Peyer's patch (tissue), 4 donors: ENCODE measurements at regions not wholly inside any gene's neighbourhood (a gene's known extent, or its start where the extent isn't known, plus 50 kb on each side); places are given as distances from the start of the nearest gene placed in this dataset.
"Not testable (repeated sequence)": the region's sequence is repeated elsewhere in the genome, so short reads cannot be mapped to it uniquely, and the experiment has no call there.

Experiments used
- POLR2A ChIP-seq, 2 donors: fragments of 450-650 bp; IDR thresholded peaks; one replicate each; pipeline ENCODE4 v1.5.1; 2017; ENCODE audit warnings: antibody characterized with exemption in 2 of 2, mild to moderate bottlenecking in 2 of 2, moderate library complexity in 2 of 2
- TF ChIP-seq, protein P1 (sequence below), 6 experiments: fragments of 450-650 bp in 4 of 6; fragments of 200-600 bp in 2 of 6; sonication (generic) in 1 of 6; IDR thresholded peaks; one replicate each; pipeline ENCODE4 v1.5.1; 2017 to 2019; ENCODE audit warnings: antibody characterized with exemption in 6 of 6, mild to moderate bottlenecking in 3 of 6, moderate library complexity in 1 of 6

DNA sequence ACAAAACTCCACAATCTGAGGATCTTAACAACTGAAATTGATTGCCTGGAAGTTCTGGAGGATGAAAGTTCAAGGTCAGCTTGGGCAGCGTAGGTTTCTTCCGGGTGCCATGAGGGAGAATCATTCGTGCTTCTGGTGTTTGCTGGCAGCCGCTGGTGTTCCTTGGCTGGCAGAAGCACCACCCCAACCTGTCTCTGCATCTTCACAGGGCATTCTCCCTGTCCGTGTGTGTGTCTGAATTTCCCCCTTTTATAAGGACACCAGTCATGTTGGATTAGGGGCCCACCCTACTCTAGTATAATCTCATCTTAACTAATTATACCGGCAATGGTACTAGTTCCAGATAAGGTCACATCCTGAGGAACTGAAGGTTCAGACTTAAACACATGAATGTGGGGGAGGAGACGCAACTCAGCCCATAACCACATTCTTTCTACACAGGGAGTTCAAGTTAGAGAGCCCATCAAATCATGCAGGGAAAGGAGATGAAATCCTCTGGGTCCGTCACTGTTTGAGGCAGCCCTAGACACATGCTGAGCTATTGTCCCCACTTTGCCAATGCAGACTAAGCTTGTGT is 175.9 kb upstream of the PLGLB2 start:
- TF ChIP-seq, protein P1, sequence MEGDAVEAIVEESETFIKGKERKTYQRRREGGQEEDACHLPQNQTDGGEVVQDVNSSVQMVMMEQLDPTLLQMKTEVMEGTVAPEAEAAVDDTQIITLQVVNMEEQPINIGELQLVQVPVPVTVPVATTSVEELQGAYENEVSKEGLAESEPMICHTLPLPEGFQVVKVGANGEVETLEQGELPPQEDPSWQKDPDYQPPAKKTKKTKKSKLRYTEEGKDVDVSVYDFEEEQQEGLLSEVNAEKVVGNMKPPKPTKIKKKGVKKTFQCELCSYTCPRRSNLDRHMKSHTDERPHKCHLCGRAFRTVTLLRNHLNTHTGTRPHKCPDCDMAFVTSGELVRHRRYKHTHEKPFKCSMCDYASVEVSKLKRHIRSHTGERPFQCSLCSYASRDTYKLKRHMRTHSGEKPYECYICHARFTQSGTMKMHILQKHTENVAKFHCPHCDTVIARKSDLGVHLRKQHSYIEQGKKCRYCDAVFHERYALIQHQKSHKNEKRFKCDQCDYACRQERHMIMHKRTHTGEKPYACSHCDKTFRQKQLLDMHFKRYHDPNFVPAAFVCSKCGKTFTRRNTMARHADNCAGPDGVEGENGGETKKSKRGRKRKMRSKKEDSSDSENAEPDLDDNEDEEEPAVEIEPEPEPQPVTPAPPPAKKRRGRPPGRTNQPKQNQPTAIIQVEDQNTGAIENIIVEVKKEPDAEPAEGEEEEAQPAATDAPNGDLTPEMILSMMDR (IDR thresholded peaks at IDR 0.05) = not testable (repeated sequence)
- not testable (repeated sequence) for TF ChIP-seq POLR2A (IDR thresholded peaks at IDR 0.05)
